ENCODE measurements at regions not wholly inside any gene's neighbourhood (a gene's known extent, or its start where the extent isn't known, plus 50 kb on each side); places are given as distances from the start of the nearest gene placed in this dataset.

- DNase-seq, result no peak
- TF ChIP-seq POLR2A (IDR thresholded peaks at IDR 0.05; ENCODE audit: low read length) (no peak), GATA1 (IDR thresholded peaks at IDR 0.05; ENCODE audit: low read depth, low read length) (no peak)
These were observed 176.0 kb downstream of the ESRRB start for GRCh38 chr14:76551906-76552305.

GRCh38 chr14:76564471-76565422 lies 188.8 kb downstream of the ESRRB start:
- DNase-seq, result peak; percentile 42
- TF ChIP-seq POLR2A (IDR thresholded peaks at IDR 0.05; ENCODE audit: low read length) (no peak), GATA1 (IDR thresholded peaks at IDR 0.05; ENCODE audit: low read depth, low read length) (no peak)

- TF ChIP-seq POLR2A (IDR thresholded peaks at IDR 0.05; ENCODE audit: low read length) (no peak), GATA1 (IDR thresholded peaks at IDR 0.05; ENCODE audit: low read depth, low read length) (no peak)
These were observed 190.5 kb downstream of the ESRRB start for GRCh38 chr14:76566439-76566838.

GRCh38 chr14:76574416-76575095 lies 186.7 kb upstream of the VASH1 start:
- DNase-seq, result no peak
- no peak for TF ChIP-seq POLR2A (IDR thresholded peaks at IDR 0.05; ENCODE audit: low read length)
- TF ChIP-seq GATA1 (IDR thresholded peaks at IDR 0.05; ENCODE audit: low read depth, low read length), result no peak

More at GRCh38 chr14:76566439-76566838, 190.5 kb downstream of the ESRRB start:
- DNase-seq, result no peak

GRCh38 chr14:76575108-76575507 lies 186.2 kb upstream of the VASH1 start:
- no peak for DNase-seq
- TF ChIP-seq GATA1 (IDR thresholded peaks at IDR 0.05; ENCODE audit: low read depth, low read length) (no peak), POLR2A (IDR thresholded peaks at IDR 0.05; ENCODE audit: low read length) (no peak)

- no peak for TF ChIP-seq POLR2A (IDR thresholded peaks at IDR 0.05; ENCODE audit: low read length)
- no peak for TF ChIP-seq GATA1 (IDR thresholded peaks at IDR 0.05; ENCODE audit: low read depth, low read length)
- DNase-seq, result no peak
These were observed 185.1 kb upstream of the VASH1 start for GRCh38 chr14:76576047-76576741.

- no peak for DNase-seq
- TF ChIP-seq GATA1 (IDR thresholded peaks at IDR 0.05; ENCODE audit: low read depth, low read length) (no peak), POLR2A (IDR thresholded peaks at IDR 0.05; ENCODE audit: low read length) (no peak)
These were observed 184.2 kb upstream of the VASH1 start for GRCh38 chr14:76577090-76577489.

GRCh38 chr14:76577837-76578236 lies 183.4 kb upstream of the VASH1 start:
- no peak for DNase-seq
- no peak for TF ChIP-seq POLR2A (IDR thresholded peaks at IDR 0.05; ENCODE audit: low read length)
- no peak for TF ChIP-seq GATA1 (IDR thresholded peaks at IDR 0.05; ENCODE audit: low read depth, low read length)

GRCh38 chr14:76580399-76580798 lies 180.9 kb upstream of the VASH1 start:
- TF ChIP-seq GATA1 (IDR thresholded peaks at IDR 0.05; ENCODE audit: low read depth, low read length) (no peak), POLR2A (IDR thresholded peaks at IDR 0.05; ENCODE audit: low read length) (no peak)

GRCh38 chr14:76580967-76581366 lies 180.3 kb upstream of the VASH1 start:
- TF ChIP-seq GATA1 (IDR thresholded peaks at IDR 0.05; ENCODE audit: low read depth, low read length), result no peak
- TF ChIP-seq POLR2A (IDR thresholded peaks at IDR 0.05; ENCODE audit: low read length), result no peak
- no peak for DNase-seq

More at GRCh38 chr14:76580399-76580798, 180.9 kb upstream of the VASH1 start:
- DNase-seq, result no peak

GRCh38 chr14:76581592-76581991 lies 179.7 kb upstream of the VASH1 start:
- TF ChIP-seq POLR2A (IDR thresholded peaks at IDR 0.05; ENCODE audit: low read length) (no peak), GATA1 (IDR thresholded peaks at IDR 0.05; ENCODE audit: low read depth, low read length) (no peak)
- DNase-seq, result no peak

- TF ChIP-seq GATA1 (IDR thresholded peaks at IDR 0.05; ENCODE audit: low read depth, low read length) (no peak), POLR2A (IDR thresholded peaks at IDR 0.05; ENCODE audit: low read length) (no peak)
- no peak for DNase-seq
These were observed 178.8 kb upstream of the VASH1 start for GRCh38 chr14:76582447-76582846.

GRCh38 chr14:76583174-76583573 lies 178.1 kb upstream of the VASH1 start:
- DNase-seq, result no peak
- TF ChIP-seq GATA1 (IDR thresholded peaks at IDR 0.05; ENCODE audit: low read depth, low read length) (no peak), POLR2A (IDR thresholded peaks at IDR 0.05; ENCODE audit: low read length) (no peak)

GRCh38 chr14:76583805-76584204 lies 177.5 kb upstream of the VASH1 start:
- TF ChIP-seq POLR2A (IDR thresholded peaks at IDR 0.05; ENCODE audit: low read length), result no peak
- no peak for DNase-seq
